Hypothalamus (tissue), 51 donors: ENCODE measurements at regions not wholly inside any gene's neighbourhood (a gene's known extent, or its start where the extent isn't known, plus 50 kb on each side); places are given as distances from the start of the nearest gene placed in this dataset.

ENCODE experiments used
- DNase-seq, 51 donors: peaks; one replicate each; lab custom pipeline; 2025; lab: John Stamatoyannopoulos, UW

DNA sequence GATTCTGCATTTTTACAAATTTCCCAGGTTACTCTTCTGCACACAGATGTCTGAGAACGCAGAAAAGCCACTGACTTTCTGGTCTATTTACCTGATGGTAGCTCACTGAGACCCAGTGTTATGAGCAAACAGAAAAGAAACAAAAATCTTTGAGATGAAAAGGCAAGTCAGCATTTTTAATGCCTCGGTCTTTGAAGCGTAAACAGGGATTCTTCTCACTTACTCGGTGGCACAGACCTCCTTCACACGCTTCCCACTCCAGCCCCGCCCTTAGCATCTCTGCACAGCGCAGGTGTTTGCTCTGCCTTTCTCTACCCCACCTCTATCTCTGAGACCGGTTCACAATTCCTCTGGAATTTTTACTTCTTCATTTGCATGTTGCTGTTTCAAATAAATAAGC, 195.0 kb upstream of the IRX1 start:
- DNase-seq: no peak

DNA sequence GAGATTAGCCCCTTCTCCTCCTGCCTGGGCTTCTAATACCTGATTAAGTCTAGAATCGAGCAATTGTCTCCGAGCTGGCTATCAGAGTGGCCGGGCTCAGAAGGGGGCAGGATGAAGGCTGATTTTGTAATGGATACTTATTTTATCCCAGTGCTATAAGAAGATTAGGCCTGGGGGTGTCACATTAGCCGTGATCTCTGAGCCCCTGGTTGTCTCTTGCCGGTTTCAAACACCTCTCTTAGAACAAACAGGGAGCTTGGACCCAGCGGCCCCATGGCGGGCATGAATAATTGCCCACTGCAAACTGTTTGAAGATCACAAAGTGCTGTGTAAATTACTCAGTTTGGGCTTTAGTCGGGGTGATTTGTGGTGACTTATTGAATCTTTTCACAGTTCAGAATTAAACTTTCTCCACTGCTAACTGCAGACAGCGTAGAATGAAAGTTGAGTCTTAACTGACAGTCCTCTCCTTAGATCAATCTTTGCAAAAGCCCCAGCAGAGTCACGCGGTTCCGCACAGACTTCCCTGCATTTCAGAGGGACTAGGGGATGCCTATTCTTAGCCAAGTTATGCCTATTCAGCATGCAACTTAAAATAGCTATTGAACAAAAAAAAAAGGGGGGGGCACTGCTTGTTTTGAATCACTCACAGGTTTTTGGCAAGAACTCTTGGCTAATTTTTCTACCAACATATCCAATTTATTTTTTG, 200.6 kb upstream of the IRX1 start:
- peak in 3 of 51 donors; percentile 4 to 18 (median 7) for DNase-seq

DNA sequence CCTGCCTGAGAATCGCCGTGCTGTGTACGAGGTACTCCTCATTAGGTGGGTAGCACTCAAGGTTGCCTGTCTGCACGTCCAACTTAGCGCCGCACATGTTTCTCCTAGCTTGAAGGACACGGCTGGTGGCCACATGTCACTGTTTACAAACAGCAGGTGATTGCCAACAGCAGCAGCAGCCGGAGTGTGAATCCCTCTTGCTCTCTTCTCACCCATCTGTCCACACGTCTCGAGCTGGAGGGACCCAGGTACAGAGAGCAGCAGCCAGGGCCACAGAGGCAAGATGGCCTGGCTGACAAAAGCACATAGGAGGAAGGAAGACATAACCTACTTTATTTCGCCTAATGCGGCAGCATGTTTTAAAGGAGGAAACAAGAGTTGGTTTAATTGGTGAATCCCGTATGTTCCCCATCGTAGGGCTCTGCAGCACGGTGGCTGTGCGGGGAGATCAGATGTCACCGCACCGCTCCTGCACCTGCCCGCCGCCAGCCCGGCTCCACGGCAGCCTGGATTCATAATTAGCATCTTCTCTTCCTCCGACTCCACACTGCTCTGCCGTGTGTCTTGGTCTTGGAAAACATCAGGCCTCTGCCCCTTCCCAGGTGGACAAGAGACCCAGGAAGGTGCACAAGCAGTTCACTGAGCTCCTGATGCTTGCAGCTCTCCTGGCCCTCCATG, 201.6 kb upstream of the IRX1 start:
- DNase-seq: no peak

DNA sequence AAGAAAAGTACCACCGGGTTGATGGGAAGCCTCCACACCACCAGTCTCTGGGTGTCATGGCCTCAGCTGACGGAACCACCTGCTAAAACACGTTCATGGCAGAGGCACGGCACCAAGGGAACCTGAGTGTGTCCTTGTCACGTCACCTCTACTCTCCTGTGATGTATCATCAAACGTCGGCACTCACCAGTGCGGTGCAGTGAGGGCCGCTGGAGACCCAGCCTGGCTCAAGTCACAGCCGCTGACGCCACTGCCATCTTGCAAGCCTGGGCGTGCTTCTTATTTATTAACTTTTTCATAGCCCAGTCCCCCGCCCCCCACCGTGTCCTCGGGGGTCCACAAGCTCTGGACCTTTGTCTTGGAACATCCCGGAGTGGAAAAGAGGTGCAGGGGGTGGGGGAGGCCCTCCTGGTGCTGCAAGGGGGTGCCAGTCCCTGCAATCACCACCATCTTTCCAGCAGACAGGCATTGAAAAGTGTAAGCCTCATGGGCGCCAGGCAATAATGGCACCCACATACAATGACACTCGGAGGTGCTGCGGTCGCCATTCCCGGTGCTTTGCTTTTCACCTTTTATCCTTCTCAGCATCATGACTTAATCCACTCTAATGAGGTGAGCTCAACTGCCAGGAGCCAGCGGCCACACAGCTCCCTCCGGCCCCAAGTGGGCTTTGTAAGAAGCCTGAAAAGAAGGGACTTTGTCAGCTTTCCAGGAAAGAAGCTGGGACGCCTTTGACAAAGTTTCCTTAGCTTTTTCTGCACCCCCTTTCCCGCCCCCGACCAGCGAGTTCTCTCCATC, 202.3 kb upstream of the IRX1 start:
- no peak for DNase-seq

GRCh38 chr5:3392306-3392939, 203.2 kb upstream of the IRX1 start:
- peak in 9 of 51 donors; percentile 7 to 26 (median 13) for DNase-seq

DNA sequence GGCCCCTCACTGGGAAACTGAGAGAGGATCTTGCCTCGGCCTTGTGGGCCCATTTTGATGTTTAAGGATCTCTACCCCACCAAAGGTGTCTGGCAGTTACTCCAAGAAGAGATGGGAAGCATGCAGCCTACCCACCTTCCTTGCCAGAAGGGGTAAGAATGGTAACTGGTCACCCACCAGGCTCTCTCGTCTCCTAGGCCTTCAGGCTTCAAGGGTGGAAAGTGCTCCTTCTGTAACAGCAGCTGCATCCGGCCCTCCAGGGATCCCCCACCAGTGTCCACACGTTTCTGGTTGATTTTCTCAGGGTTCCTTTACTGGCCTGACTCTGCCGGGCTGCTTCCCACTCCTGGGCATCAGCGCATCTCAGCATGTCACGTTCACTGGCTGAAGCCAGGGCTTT, 204.4 kb upstream of the IRX1 start:
- no peak for DNase-seq

GRCh38 chr5:3389471-3390026, 206.1 kb upstream of the IRX1 start:
- DNase-seq: peak in 9 of 51 donors; percentile 6 to 43 (median 17)

GRCh38 chr5:3386637-3387036, 209.0 kb upstream of the IRX1 start:
- no peak for DNase-seq

DNA sequence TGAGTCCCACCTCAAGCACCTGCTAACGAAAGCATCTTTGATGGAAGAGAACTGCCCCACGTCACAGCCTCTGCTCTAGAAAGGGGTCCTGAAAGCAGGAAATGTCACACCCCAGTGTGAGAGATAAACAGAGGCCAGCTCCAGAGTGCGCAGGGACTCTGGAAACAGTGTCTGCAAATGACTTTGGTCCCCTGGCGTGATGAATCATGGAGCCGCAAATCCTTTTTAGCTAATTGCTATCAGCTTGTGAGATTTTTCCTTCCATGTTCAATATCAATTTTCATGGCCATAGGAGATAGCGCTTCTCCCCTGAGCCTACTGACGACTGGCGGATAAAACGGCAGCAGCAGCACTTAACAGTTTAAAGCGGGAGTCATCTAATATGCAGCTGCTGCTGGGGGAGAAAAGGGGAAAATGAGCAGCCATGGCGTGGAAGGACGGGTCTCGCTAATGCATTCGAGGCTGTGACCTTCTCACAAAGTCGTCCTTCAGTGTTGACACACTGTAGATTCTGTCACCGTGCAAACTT, 209.6 kb upstream of the IRX1 start:
- no peak for DNase-seq

- DNase-seq: no peak
These were observed 211.1 kb upstream of the IRX1 start for GRCh38 chr5:3384531-3384930.

DNA sequence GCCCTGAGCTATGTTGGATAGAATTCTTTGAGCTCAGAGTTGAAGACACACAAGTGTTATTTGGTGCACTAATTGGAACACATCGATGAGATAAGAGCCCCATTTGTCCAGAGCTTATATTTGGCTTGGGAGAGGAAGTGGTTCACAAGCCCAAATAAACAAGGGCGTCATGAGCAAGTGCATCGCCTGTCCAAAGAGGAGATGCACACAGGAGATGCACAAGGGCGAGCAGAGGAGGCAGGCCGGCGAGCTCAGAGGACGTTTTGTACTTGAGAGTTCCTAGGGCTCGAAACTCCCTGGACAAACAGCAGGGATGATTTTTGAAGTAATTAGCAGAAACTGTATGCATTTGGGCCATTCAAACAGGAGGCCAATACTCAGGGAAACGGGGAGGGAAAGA, 212.8 kb upstream of the IRX1 start:
- DNase-seq: no peak

DNA sequence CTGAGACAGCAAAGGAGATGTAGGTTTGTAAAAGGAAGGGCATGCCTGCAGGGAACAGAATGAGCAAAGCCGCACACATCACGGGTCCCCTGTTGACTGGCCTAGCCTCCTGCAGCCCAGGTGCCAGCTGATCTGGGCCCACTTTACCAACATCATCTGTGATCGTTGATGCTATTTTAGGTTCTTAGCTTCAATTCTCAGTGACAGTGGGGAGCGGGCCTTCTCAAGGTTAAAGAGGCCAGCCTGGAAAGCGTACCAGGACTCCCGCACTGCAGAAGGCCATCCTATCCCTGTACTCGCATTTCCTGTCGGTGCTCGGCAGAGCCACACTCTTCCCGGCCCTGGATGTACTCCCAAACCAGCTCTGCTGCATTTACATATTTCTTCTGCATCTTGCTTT, 213.5 kb upstream of the IRX1 start:
- no peak for DNase-seq

DNA sequence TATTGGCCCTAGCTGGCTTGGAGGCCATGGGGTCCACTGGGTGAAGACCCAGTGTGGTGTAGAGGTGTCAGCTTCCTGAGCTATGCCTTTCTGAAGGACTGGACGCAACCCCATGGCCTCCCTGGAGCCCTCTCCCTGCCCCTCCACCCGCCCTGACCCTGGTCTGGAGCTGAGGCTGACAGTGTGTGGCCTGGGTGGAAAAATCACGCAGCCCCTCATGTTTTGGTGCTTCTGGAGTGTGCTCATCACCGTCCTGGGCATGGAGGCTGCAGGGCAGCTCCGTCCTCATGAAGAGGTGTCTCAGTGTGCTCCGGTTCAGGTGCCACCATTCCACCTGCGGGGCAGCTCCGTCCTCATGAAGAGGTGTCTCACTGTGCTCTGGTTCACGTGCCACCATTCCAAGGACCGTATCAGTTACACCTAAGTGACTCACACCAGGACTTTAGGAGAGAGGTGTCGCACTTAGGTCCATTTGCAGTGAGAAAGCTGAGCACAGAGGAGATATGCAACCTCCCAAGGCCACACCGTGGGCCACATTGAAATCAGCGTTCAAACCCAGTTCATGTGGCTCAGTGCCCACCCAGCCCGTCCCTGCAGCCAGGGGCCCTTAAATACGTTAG, 214.3 kb upstream of the IRX1 start:
- DNase-seq: no peak

- DNase-seq: no peak
These were observed 214.9 kb upstream of the IRX1 start for GRCh38 chr5:3380689-3381088.

DNA sequence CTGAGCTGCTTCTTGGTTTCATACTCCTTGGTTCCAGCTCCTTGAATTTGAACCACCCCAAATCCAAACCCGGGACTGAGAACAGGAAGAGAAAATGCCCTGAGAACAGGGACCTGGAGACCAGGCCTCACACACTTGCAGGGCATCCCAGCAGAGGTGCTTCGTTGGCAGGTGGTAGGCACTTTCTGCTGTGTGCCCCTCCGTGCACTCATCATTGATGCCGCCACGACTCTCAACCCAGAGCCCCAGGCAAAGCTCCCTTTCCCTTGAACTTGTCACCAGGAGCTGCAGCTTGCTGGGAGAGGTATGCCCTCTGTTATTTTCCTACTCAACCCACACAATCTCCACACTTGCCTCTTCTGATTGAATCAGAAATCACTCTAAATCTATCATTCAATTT, 217.8 kb upstream of the IRX1 start:
- DNase-seq: no peak

DNA sequence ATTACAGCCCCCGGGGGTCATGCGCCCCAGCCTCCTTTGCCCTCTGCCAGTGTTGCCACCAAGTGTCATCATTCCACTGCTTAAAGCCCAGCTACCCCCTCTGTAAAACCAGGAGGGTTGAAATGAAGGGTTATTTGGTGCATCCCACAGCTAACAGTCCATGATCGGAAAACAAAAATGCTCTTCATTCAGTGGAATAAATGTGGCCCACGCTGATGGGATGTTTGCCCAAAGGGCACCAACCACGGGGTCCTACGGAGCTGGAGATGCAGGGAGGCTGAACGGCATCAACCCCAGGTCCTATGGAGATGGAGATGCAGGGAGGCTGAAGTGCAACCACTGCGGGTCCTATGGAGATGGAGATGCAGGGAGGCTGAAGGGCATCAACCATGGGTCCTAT, 218.5 kb upstream of the IRX1 start:
- DNase-seq: no peak

DNA sequence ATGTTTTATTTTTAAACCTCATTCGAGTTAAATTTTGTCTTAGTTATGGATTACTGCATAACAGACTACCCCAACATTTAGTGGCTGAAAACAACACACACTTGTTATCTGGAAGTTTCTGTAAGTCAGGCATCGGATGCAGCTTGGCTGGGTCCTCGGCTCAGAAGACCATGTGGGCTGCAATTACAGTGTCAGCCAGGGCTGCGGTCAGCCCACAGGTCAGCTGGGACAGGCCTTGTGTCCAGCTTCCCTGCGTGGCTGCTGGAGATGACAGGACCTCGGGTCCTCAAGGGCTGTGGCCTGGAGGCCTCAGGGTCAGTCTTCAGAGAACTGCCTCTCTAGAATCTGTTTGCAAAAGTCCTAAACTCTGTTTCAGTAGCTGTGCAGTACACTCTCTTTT, 219.0 kb upstream of the IRX1 start:
- DNase-seq: no peak

GRCh38 chr5:3375586-3376311, 219.9 kb upstream of the IRX1 start:
- no peak for DNase-seq

GRCh38 chr5:3373391-3373790, 222.2 kb upstream of the IRX1 start:
- no peak for DNase-seq

DNA sequence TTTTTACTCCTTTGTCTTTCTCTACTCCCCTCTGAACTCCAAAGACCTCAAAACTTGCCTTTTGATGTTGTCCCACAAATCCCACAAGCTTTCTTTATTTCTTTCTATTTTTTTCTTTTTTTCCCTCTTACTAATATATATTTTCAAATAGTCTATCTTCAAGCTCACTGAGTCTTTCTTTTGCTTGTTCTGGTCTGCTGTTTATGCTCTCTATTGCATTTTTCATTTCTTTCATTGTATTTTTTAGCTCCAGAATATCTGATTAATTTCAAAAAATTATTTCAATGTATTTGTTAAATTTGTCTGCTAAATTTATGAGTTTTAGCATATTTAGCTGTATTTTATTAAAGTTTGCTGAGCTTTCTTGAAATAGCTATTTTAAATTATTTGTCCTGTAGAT, 223.3 kb upstream of the IRX1 start:
- DNase-seq: no peak
